ENCODE measurements at regions not wholly inside any gene's neighbourhood (a gene's known extent, or its start where the extent isn't known, plus 50 kb on each side); places are given as distances from the start of the nearest gene placed in this dataset.
"Not testable (repeated sequence)": the region's sequence is repeated elsewhere in the genome, so short reads cannot be mapped to it uniquely, and the experiment has no call there.

DNA sequence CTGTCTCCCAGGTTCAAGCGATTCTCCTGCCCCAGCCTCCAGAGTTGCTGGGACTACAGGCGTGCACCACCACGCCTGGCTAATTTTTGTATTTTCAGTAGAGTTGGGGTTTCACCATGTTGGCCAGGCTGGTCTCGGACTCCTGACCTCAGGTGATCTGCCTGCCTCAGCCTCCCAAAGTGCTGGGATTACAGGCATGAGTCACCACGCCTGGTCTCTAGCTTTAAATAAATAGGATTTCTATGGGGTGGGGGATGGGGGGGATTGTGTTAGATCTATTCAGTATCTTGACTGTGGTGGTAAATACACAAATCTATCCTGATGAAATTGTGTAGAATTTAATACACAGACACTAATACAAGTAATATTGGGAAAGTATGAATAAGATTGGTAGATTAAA, 102.4 kb upstream of the STX18 start:
- not testable (repeated sequence) for H3K4me1 Mint-ChIP-seq (ENCODE audit: low read depth); H3K36me3 Mint-ChIP-seq (ENCODE audit: low read depth); DNase-seq; H3K9me3 Mint-ChIP-seq; H3K4me3 Mint-ChIP-seq; H3K27ac Mint-ChIP-seq; H3K27me3 Mint-ChIP-seq

DNA sequence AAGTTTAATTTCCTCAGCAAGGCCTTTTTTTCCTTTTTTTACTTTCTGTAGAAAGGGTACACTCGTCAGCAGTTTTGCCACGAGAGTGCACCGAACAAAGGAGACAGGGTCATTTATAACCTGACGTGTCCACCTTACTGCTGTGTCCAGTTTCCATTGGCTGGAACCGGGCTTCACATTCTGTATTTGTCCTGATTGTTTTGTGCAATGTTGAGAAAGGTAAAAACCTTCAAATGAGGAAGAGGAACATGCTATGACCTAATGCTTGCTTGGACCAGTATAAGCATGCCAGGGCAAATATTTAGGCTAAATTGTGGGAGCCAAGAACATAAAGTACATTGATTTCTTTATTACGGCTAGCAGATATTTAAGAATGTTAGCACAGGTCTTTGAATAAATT, 101.9 kb upstream of the STX18 start:
- not testable (repeated sequence) for H3K27ac Mint-ChIP-seq; H3K36me3 Mint-ChIP-seq (ENCODE audit: low read depth); H3K4me1 Mint-ChIP-seq (ENCODE audit: low read depth); H3K27me3 Mint-ChIP-seq; DNase-seq; H3K4me3 Mint-ChIP-seq
- H3K9me3 Mint-ChIP-seq, result peaks cover 11% of the 10 kb centered on the region

DNA sequence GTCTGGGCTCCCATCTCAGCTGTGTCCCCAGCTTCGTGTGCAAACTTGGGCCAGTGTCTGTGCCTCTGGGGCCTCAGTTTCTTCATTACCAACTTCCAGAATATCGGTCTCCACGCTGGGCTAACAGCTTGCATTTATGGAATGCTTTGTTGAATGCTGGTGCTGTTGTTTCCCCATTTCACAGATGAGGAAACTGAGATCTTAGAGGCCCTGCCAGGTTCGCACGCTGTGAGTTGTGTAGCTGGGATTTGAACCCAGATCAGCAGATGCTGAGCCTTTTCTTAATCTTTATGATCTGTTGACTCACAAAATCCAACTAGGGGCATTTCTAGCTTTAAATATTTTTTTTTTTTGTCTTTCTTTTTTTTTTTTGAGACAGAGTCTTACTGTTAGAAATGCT, 101.5 kb upstream of the STX18 start:
- H3K36me3 Mint-ChIP-seq (ENCODE audit: low read depth), result peaks cover 10% of the 10 kb centered on the region
- no peak overlapping the region for H3K4me3 Mint-ChIP-seq
- peaks cover 8% of the 10 kb centered on the region for H3K4me1 Mint-ChIP-seq (ENCODE audit: low read depth)
- H3K27ac Mint-ChIP-seq, result no peak overlapping the region
- peaks cover 11% of the 10 kb centered on the region for H3K9me3 Mint-ChIP-seq
- DNase-seq, result no peak
- no peaks in the 10 kb centered on the region for H3K27me3 Mint-ChIP-seq

DNA sequence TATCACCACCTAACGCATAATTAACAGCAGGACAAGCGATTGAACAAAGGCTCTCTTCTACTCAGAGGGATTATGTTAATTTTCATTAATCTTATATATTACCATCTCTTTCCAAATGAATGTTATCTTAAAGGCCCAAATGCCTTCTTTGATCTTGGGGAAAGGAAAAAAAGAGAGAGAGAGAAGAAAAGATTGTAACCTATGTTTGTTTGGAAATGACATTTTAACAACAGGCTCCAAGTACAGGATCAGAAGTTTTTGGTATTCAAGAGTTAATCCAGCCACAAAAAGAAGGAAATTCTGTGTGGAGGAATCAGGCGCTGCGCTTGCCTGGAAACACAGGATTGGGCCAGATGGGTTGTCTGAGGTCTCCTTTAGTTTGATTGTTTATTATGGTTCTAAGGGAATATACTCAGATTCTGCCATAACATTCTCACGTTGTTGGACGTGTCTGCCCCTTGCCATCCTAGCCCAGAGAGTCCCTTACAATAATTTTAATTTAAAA, 100.7 kb upstream of the STX18 start:
- H3K27ac Mint-ChIP-seq, result no peak overlapping the region
- no peak for DNase-seq
- no peaks in the 10 kb centered on the region for H3K27me3 Mint-ChIP-seq
- H3K4me1 Mint-ChIP-seq (ENCODE audit: low read depth), result peaks cover 15% of the 10 kb centered on the region
- peaks cover 16% of the 10 kb centered on the region for H3K36me3 Mint-ChIP-seq (ENCODE audit: low read depth)
- H3K9me3 Mint-ChIP-seq, result peaks cover 11% of the 10 kb centered on the region
- H3K4me3 Mint-ChIP-seq, result no peak overlapping the region

DNA sequence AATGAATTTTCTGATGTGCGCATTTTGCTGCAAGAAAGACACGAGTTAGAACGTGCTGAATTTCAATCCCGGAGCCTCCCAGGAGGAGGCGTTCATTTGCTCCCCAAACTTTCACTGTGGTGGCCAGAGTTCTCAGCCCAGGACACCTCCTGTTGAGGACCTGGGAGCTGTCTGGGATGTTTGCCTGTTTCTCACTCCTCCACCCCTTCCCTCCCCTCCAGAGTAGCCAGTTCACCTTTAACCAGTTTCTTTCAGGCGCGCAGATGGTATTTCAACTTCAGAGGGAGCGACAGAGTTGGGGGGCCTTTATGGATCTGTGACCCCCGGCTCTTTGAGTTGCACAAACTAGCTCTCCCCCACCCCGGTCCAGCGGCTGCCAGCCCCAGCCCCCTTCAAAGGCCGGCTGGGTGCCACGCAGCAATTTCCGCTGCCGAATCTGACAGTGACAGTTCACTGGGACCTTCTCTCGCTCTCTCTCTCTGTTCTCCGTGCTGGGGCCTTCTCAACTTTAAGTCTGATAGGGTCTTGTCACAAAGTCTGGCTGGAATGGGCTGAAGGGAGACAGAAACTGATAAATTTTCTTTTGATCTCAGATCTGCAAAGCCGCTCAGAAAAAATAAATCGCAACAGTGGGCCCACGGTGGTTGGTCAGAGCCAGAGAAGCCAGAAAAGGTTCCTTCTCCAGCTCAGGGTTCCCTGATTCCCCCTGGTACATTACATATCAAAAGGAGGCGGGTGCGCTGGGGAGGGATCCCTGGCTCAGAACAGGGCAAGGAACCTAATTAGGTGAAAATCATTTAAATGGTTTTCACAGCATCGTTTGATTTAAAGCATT, 100.0 kb upstream of the STX18 start:
- Mint-ChIP-seq H3K36me3 (ENCODE audit: low read depth) (peaks cover 17% of the 10 kb centered on the region), H3K9me3 (peaks cover 11% of the 10 kb centered on the region)

DNA sequence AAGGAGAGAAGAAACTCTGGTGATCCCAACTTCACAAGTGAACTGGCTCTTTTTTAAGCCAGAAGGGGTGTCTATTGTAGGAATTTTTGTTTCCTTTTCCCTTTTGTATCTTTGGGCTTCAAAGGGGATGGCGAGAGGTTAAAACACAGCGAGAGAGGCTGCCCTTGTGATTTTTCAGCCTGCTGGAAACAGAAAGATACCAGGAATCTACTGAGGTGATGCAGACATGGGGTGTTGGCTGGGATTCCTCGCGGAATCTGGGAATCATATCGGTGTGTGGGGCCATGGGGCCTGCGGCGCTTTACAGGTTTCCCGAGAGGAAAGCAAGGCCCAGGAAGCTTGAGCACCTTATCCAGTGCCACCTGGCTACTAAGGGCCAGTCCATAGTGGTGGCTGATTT, 99.4 kb upstream of the STX18 start:
- H3K9me3 Mint-ChIP-seq, result peaks cover 11% of the 10 kb centered on the region
- DNase-seq, result no peak
- peaks cover 23% of the 10 kb centered on the region for H3K36me3 Mint-ChIP-seq (ENCODE audit: low read depth)
- H3K27ac Mint-ChIP-seq, result no peak overlapping the region
- peaks cover 16% of the 10 kb centered on the region for H3K4me1 Mint-ChIP-seq (ENCODE audit: low read depth)
- H3K27me3 Mint-ChIP-seq, result no peaks in the 10 kb centered on the region
- no peak overlapping the region for H3K4me3 Mint-ChIP-seq

More for the DNA sequence above, 100.0 kb upstream of the STX18 start:
- Mint-ChIP-seq H3K4me1 (ENCODE audit: low read depth) (peaks cover 16% of the 10 kb centered on the region), H3K27ac (no peak overlapping the region), H3K27me3 (no peaks in the 10 kb centered on the region), H3K4me3 (no peak overlapping the region)
- DNase-seq, result no peak

DNA sequence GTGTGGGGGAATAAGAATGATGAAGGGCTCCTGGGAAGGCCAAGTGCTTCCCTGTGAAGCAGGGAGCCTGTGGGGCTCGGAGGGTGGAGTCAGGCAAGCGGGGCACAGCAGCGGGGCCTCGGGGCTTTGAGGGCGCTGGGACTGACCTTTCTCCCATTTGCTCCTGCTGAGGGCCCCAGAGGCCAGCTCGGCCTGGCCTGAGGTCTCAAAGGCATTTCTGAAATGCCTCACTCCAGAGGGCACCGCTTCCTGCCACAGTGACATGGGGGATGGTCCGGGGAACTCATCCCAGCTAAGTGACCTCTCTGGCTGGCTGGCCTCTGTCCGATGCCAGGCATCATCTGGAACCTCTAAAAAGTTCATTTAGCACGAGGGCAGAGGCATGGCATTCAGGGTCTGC, 98.8 kb upstream of the STX18 start:
- Mint-ChIP-seq H3K27ac (no peak overlapping the region), H3K27me3 (no peaks in the 10 kb centered on the region), H3K4me1 (ENCODE audit: low read depth) (peaks cover 16% of the 10 kb centered on the region), H3K36me3 (ENCODE audit: low read depth) (peaks cover 24% of the 10 kb centered on the region), H3K9me3 (peaks cover 11% of the 10 kb centered on the region), H3K4me3 (no peak overlapping the region)
- no peak for DNase-seq

DNA sequence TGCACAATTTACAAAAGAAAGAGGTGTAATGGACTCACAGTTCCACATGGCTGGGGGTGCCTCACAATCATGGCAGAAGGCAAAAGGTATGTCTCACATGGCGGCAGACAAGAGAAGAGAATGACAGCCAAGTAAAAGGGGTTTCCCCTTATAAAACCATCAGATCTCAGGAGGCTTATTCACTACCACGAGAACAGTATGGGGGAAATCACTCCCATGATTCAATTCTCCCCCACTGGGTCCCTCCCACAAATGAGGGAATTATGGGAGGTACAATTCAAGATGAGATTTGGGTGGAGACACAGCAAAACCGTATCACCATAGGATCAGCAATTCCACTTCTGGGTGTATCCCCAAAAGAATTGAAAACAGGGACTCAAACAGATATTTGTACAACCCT, 97.5 kb upstream of the STX18 start:
- Mint-ChIP-seq H3K4me3 (no peak overlapping the region), H3K27ac (no peak overlapping the region), H3K9me3 (peaks cover 11% of the 10 kb centered on the region), H3K27me3 (no peaks in the 10 kb centered on the region), H3K4me1 (ENCODE audit: low read depth) (peaks cover 16% of the 10 kb centered on the region), H3K36me3 (ENCODE audit: low read depth) (peaks cover 24% of the 10 kb centered on the region)
- DNase-seq, result no peak

DNA sequence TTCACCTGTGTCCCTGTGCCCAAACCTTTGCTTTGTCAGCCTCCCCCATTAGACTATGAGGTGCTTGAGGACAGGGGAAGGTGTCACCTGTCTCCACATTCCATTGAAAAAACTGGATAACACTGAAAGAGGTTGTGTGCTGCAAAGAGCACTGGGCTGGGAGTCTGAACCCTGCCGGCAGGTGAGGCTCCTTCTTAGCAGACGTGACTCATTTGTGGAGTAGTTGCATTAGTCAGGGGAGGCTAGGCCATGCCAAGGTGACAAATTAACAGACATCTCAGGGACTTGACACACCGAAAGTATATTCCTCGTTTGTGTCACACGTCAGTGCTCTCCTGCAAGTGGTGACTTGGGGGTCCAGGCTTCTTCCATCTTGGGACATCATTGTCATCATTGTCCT, 95.9 kb upstream of the STX18 start:
- Mint-ChIP-seq H3K4me3 (no peak overlapping the region), H3K27ac (no peak overlapping the region), H3K9me3 (peaks cover 11% of the 10 kb centered on the region), H3K36me3 (ENCODE audit: low read depth) (peaks cover 29% of the 10 kb centered on the region), H3K27me3 (no peaks in the 10 kb centered on the region), H3K4me1 (ENCODE audit: low read depth) (peaks cover 16% of the 10 kb centered on the region)
- no peak for DNase-seq

DNA sequence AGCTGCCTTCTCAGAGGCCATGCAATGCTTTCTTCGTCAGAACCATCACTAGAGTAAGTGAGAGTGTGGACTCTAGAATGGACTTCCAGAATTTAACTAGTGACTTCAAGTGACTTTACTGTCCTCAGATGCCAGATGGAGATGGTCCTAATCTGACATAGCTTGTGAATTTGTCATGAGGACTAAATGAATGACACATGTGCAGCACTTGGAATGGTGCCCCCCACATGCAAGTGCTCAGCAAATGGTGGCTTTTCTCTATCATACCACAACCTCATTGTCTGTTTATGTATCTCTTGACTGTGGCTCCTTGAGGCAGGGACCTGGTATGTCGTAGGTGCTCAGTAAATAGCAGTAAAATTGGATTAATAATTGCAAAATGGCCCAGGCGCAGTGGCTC, 91.6 kb upstream of the STX18 start:
- Mint-ChIP-seq H3K36me3 (ENCODE audit: low read depth) (peaks cover 21% of the 10 kb centered on the region), H3K27ac (no peak overlapping the region), H3K4me3 (no peak overlapping the region), H3K27me3 (no peaks in the 10 kb centered on the region), H3K4me1 (ENCODE audit: low read depth) (peaks cover 15% of the 10 kb centered on the region), H3K9me3 (peaks cover 3% of the 10 kb centered on the region)
- no peak for DNase-seq

DNA sequence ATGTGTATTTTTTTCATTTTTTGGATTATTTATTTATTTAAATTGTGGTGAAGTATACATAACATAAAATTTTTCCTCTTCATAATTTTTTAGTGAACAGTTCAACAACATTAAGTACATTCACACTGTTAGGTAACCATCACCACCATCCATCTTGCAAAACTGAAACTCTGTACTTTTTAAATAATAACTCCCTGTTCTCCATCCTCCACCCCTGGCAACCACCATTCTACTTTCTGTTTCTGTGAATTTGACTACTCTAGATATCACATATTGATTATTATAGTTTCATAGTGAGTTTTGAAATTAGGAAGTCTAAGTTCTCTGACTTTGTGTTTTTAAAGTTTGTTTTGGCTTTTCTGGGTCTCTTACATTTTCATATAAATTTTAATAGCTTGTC, 89.3 kb upstream of the STX18 start:
- H3K9me3 Mint-ChIP-seq, result peaks cover 3% of the 10 kb centered on the region
- no peak overlapping the region for H3K27ac Mint-ChIP-seq

DNA sequence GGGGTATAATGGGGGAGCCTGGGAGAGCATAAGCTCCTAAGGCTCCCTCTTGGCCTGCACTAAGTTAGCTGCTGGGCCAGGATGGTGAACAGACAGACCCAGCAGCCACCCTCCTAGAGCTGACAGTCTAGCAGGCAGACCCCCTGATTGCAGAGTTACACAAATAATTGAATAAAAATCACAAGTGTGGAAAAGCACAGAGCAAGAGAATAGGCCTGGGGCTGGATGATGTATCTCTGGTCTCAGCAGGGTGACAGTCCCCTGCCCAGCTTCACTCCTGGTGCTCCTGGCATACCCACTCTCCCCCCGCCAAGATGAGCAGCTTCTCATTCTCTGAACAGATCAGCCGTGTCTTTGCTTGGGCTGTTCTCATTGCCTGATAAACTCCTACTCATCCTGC, 86.1 kb upstream of the STX18 start:
- H3K4me3 Mint-ChIP-seq, result no peak overlapping the region
- H3K36me3 Mint-ChIP-seq (ENCODE audit: low read depth), result peaks cover 2% of the 10 kb centered on the region
- no peaks in the 10 kb centered on the region for H3K27me3 Mint-ChIP-seq
- H3K9me3 Mint-ChIP-seq, result peaks cover 3% of the 10 kb centered on the region
- no peak overlapping the region for H3K27ac Mint-ChIP-seq
- H3K4me1 Mint-ChIP-seq (ENCODE audit: low read depth), result peaks cover 11% of the 10 kb centered on the region
- no peak for DNase-seq

More for the DNA sequence above, 89.3 kb upstream of the STX18 start:
- Mint-ChIP-seq H3K36me3 (ENCODE audit: low read depth) (peaks cover 7% of the 10 kb centered on the region), H3K4me1 (ENCODE audit: low read depth) (peaks cover 7% of the 10 kb centered on the region), H3K4me3 (no peak overlapping the region), H3K27me3 (no peaks in the 10 kb centered on the region)
- DNase-seq, result no peak

DNA sequence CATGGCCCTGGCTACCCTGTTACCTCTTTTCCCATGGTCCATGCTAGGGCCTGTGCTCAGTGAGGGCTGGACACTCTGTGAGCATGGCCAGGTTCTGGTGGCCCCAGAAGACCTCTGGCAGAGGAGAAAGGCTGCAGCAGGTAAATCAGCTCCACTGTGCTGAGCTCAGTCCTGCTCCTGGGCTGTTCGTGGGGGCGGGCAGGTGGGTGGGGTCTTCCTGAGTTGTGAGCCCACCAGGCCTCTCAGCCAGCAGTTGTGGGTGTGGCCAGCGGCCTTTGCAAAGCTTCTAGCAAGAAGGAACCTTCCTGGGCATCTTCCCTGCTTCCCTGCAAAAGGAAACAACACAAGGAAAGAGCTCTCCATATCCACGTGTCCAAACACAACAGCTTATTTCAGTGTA, 85.3 kb upstream of the STX18 start:
- Mint-ChIP-seq H3K4me1 (ENCODE audit: low read depth) (peaks cover 11% of the 10 kb centered on the region), H3K27ac (no peak overlapping the region), H3K4me3 (no peak overlapping the region), H3K9me3 (peaks cover 3% of the 10 kb centered on the region), H3K36me3 (ENCODE audit: low read depth) (peaks cover 2% of the 10 kb centered on the region), H3K27me3 (no peaks in the 10 kb centered on the region)
- no peak for DNase-seq

DNA sequence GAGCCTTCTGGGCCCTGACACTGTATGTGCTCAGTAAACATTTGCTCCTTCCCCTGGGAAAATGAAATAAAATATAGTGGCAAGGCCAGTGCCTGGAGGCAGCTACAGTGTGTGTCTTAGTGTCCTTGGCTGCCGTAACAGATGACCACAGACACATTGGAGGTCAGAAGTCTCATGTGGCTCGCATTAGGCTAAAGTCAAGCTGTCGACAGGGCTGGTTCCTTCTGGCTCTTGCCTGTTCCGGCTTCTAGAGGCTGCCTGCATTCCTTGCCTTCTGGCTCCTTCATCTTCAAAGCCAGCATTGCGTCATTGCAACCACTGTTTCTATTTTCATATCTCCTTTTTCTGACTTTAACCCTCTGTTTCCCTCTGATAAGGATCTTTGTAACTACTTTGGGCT, 83.6 kb upstream of the STX18 start:
- peaks cover 1% of the 10 kb centered on the region for H3K36me3 Mint-ChIP-seq (ENCODE audit: low read depth)
- H3K27ac Mint-ChIP-seq, result no peak overlapping the region
- H3K4me1 Mint-ChIP-seq (ENCODE audit: low read depth), result peaks cover 6% of the 10 kb centered on the region
- no peak overlapping the region for H3K4me3 Mint-ChIP-seq
- no peak for DNase-seq
- no peaks in the 10 kb centered on the region for H3K27me3 Mint-ChIP-seq
- H3K9me3 Mint-ChIP-seq, result peaks cover 4% of the 10 kb centered on the region

DNA sequence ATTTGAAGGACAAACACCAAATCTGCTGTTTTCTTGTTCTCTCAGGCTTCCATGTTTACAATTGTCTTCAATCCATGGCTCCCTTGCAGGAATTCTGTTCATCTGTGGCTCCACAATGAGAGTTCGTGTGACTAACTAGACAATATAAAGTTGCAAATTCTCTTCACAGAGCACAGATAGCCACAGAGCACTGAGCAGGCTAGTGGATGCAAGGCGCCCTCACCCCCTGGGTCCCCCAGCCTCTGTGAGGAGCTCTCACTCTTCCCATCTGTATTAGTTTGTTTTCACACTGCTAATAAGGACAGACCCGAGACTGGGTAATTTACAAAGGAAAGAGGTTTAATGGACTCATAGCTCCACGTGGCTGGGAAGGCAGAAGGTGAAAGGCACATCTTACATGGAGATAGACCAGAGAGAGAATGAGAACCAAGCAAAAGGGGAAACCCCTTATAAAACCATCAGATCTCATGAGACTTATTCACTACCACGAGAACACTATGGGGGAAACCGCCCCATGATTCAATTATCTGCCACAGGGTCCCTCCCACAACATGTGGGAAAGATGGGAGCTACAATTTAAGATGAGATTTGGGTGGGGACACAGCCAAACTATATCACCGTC, 82.5 kb upstream of the STX18 start:
- no peak for DNase-seq
- peaks cover 5% of the 10 kb centered on the region for H3K4me1 Mint-ChIP-seq (ENCODE audit: low read depth)
- H3K36me3 Mint-ChIP-seq (ENCODE audit: low read depth), result peaks cover 2% of the 10 kb centered on the region
- no peak overlapping the region for H3K27ac Mint-ChIP-seq
- H3K27me3 Mint-ChIP-seq, result no peaks in the 10 kb centered on the region
- peaks cover 6% of the 10 kb centered on the region for H3K9me3 Mint-ChIP-seq
- no peak overlapping the region for H3K4me3 Mint-ChIP-seq

Data from activated T-cell treated with anti-CD3 and anti-CD28 coated beads, Interleukin-2, amount 50 U/mL, for 24 hours (primary cell).